Neural progenitor cell (in vitro differentiated cells): ENCODE measurements at regions not wholly inside any gene's neighbourhood (a gene's known extent, or its start where the extent isn't known, plus 50 kb on each side); places are given as distances from the start of the nearest gene placed in this dataset.

Experiments
- CTCF ChIP-seq: fragments of 200-600 bp; sonication (generic); IDR thresholded peaks from 2 replicates; pipeline ENCODE4 v1.5.1; 2017; ENCODE audit warnings: antibody characterized with exemption, mild to moderate bottlenecking
- EZH2 ChIP-seq: fragments of 200-600 bp; sonication (generic); IDR thresholded peaks from 2 replicates; pipeline ENCODE4 v1.6.1; 2017; ENCODE audit warnings: antibody characterized with exemption, mild to moderate bottlenecking, moderate library complexity
- EZH2phosphoT487 ChIP-seq: fragments of 200-600 bp; sonication (generic); IDR thresholded peaks from 2 replicates; pipeline ENCODE4 v1.6.1; 2017; ENCODE audit warnings: antibody characterized with exemption

- TF ChIP-seq CTCF (no peak), EZH2 (no peak), EZH2phosphoT487 (no peak)
These were observed 1118.2 kb downstream of the BRD1 start for GRCh38 chr22:48709453-48709852.
